D721Med (cell line): ENCODE measurements at regions not wholly inside any gene's neighbourhood (a gene's known extent, or its start where the extent isn't known, plus 50 kb on each side); places are given as distances from the start of the nearest gene placed in this dataset.

Experiments
- DNase-seq: peaks from one replicate; pipeline ENCODE4 v3.0.0; 2011; ENCODE audit warnings: low spot score; ENCODE audit not compliant: insufficient read length
- FAIRE-seq: peaks from 2 replicates; lab custom pipeline; 2011; peaks lifted over from hg19 to GRCh38; lab: Jason Lieb, UNC
- TF ChIP-seq, protein P1 (sequence below): IDR thresholded peaks from 2 replicates; pipeline ENCODE4 v1.5.1; 2012; ENCODE audit warnings: mild to moderate bottlenecking, control low read depth; ENCODE audit not compliant: insufficient read depth; ENCODE audit errors: missing control alignments

DNA sequence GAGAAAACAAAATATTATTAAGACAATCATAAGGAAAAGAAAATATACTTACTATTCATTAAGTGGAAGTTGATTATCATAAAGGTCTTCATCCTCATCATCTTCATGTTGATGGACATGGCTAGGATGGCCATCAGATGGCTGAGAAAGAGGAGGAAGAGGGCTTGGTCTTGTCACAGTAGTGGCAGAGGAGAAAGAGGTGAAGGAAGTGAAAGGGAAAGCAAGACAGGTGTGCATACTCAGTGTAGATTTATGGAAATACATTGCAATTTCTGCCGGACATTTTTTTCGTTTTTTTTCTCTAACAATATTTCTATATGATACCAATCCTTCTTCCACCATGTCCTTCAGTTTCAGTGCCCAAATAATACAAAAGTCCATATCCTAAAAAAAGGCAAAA, 1409.8 kb downstream of the PCDH7 start:
- TF ChIP-seq, protein P1, sequence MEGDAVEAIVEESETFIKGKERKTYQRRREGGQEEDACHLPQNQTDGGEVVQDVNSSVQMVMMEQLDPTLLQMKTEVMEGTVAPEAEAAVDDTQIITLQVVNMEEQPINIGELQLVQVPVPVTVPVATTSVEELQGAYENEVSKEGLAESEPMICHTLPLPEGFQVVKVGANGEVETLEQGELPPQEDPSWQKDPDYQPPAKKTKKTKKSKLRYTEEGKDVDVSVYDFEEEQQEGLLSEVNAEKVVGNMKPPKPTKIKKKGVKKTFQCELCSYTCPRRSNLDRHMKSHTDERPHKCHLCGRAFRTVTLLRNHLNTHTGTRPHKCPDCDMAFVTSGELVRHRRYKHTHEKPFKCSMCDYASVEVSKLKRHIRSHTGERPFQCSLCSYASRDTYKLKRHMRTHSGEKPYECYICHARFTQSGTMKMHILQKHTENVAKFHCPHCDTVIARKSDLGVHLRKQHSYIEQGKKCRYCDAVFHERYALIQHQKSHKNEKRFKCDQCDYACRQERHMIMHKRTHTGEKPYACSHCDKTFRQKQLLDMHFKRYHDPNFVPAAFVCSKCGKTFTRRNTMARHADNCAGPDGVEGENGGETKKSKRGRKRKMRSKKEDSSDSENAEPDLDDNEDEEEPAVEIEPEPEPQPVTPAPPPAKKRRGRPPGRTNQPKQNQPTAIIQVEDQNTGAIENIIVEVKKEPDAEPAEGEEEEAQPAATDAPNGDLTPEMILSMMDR: no peak
- DNase-seq (no peak), FAIRE-seq (no peak)

- DNase-seq: no peak
- no peak for FAIRE-seq
- TF ChIP-seq, protein P1: no peak
These were observed 1413.0 kb downstream of the PCDH7 start for GRCh38 chr4:32133141-32133540.

DNA sequence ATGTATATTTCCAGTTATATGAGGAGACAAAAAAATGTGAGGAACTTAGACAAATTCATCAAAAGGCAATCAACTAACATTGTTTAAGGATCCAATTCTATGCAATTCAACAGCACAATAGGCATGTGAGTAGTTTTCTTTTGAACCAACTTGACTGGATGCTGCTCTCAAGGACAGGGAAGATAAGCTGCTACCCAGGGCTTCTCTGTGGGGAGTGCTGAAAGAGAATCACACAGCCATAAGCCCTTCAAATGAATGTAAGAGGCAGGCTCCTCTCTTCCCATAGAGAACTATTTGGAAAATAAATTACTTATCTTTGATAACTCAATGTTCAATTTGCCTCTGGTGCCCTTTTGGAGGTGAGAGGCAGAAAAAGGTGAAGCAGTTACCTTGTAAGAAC, 1413.6 kb downstream of the PCDH7 start:
- DNase-seq (no peak), FAIRE-seq (no peak)
- TF ChIP-seq, protein P1: no peak

DNA sequence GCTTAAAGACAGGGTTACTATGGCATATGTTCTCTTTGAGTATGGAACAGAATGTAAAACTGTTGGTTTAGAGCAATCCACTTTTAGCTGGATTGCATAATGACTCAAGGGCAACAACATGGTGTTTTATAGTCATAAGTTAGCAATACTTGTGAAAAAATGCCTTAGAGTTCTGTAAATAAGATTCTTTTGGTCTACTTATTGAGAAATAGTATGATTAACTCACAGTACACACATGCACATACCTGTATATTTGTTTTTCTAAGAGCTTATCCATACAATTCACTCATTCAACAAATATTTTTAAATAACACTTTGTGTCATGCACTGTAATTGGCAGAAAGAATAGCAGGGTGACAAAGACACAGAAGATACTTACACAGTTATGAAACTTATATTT, 1415.5 kb downstream of the PCDH7 start:
- TF ChIP-seq, protein P1: no peak
- no peak for FAIRE-seq
- no peak for DNase-seq

DNA sequence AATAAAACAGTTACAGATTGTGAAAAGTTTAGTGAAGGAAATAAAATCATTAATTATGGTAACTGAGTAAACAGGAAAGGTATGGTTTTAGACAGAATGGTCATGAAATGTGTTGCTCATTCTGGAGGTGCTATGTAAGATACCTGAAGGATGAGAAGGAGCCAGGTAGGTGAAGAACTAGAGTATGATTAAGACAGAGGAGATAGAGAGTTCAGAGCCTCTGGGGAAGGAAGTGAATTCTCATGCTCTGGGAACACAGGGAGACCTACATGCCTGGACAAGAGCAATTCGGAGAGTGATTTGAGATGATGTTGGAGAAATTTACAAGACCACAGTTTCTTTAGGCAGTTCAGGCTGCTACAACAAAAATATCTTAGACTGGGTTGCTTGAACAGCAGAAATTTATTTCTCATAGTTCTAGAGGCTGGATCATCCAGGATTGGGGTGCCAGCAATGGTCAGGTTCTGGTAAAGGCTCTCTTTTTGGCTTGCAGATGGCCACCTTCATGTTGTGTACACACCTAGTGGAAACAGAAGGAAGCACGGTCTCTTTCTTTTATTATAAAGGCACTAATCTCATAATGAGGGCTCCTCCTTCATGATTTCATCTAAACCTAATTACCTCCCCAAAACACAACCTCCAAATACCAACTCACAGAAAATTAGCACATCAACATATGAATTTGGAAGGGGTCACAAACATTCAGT, 1416.1 kb downstream of the PCDH7 start:
- DNase-seq: no peak
- no peak for FAIRE-seq
- TF ChIP-seq, protein P1: no peak

GRCh38 chr4:32140636-32141035, 1420.5 kb downstream of the PCDH7 start:
- FAIRE-seq (no peak), DNase-seq (no peak)
- TF ChIP-seq, protein P1: no peak

- TF ChIP-seq, protein P1: no peak
- DNase-seq (no peak), FAIRE-seq (no peak)
These were observed 1421.9 kb downstream of the PCDH7 start for GRCh38 chr4:32142075-32142474.
